ENCODE measurements at regions not wholly inside any gene's neighbourhood (a gene's known extent, or its start where the extent isn't known, plus 50 kb on each side); places are given as distances from the start of the nearest gene placed in this dataset.

DNA sequence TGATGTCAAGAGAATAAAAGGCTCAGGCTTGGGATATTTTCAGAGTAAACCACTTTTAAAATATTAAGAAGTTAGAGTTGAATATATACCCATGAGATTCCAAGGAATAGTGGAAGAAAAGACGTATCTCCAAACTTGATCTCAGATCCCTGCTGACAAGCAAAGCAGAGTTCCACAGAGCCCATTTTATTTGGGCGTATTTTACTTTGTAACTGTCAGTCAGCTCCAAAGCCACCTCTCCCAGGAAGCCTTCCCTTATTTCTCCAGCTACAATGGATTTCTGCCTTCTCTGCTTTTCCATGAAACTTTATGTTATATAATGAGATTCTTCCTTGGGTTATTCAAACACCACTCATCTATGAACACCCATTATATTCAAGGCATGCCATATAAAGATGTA lies 295.7 kb downstream of the FZD1 start:
- peaks cover 7% of the 10 kb centered on the region for H3K4me1 ChIP-seq
- TF ChIP-seq POLR2A (IDR thresholded peaks at IDR 0.05) (no peak), EP300 (IDR thresholded peaks at IDR 0.05) (no peak), POLR2AphosphoS5 (IDR thresholded peaks at IDR 0.05) (no peak)
- TF ChIP-seq, protein P1, sequence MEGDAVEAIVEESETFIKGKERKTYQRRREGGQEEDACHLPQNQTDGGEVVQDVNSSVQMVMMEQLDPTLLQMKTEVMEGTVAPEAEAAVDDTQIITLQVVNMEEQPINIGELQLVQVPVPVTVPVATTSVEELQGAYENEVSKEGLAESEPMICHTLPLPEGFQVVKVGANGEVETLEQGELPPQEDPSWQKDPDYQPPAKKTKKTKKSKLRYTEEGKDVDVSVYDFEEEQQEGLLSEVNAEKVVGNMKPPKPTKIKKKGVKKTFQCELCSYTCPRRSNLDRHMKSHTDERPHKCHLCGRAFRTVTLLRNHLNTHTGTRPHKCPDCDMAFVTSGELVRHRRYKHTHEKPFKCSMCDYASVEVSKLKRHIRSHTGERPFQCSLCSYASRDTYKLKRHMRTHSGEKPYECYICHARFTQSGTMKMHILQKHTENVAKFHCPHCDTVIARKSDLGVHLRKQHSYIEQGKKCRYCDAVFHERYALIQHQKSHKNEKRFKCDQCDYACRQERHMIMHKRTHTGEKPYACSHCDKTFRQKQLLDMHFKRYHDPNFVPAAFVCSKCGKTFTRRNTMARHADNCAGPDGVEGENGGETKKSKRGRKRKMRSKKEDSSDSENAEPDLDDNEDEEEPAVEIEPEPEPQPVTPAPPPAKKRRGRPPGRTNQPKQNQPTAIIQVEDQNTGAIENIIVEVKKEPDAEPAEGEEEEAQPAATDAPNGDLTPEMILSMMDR (IDR thresholded peaks at IDR 0.05) = no peak
- H3K27me3 ChIP-seq = no peaks in the 10 kb centered on the region
- DNase-seq (ENCODE audit: low spot score in 2 of 2) = no peak
- no peaks in the 10 kb centered on the region for H3K36me3 ChIP-seq
- no peaks in the 10 kb centered on the region for H3K9me3 ChIP-seq
- no peak overlapping the region for H3K4me3 ChIP-seq
- 89% methylated on average over 2 of the region's 2 CpGs for WGBS
- H3K27ac ChIP-seq = no peak overlapping the region

DNA sequence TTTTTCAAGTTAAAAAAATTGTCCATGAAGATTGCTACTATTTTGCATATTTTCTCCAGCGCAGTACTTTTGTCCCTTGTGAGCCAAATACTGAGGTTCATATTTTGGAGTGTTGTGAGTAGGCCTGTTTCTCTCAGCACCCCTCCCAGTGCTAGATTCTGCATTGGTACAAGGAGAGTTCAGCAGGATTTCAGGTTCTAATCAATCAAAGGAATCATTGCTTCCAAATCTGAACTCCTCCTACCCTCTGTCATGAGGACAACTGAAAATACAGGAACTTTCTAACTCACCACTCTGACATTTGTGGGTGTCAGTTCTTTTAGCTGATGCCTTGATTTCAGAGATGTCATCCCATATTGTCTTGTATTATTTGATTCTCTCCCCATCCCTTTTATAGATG lies 299.9 kb downstream of the FZD1 start:
- Histone ChIP-seq H3K36me3 (no peaks in the 10 kb centered on the region), H3K9me3 (no peaks in the 10 kb centered on the region), H3K4me3 (no peak overlapping the region), H3K4me1 (peaks cover 11% of the 10 kb centered on the region), H3K27ac (no peak overlapping the region), H3K27me3 (no peaks in the 10 kb centered on the region)
- 94% methylated on average over 1 of the region's 1 CpG for WGBS
- no peak for TF ChIP-seq POLR2A (IDR thresholded peaks at IDR 0.05)
- TF ChIP-seq EP300 (IDR thresholded peaks at IDR 0.05) = no peak
- TF ChIP-seq POLR2AphosphoS5 (IDR thresholded peaks at IDR 0.05) = no peak
- TF ChIP-seq, protein P1 (IDR thresholded peaks at IDR 0.05) = no peak
- no peak for DNase-seq (ENCODE audit: low spot score in 2 of 2)

DNA sequence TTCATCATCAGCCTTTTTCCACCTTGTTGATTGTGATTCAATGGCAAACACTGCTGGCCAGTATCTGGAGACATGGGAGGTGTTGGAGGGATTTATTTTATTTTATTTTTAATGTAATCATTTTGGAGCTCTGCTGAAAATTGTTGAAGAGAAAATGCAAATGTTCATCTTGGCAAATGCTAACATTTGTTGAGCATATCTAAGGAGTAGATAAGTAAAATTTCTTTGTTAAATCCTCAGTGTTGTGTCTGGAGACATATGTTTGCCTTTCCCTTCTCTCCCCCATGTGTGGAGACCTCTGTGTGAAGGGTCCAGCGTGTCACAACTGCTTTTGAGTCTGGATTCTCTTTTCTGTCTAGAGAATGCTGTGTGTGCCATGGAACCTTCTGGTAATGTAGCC lies 300.3 kb downstream of the FZD1 start:
- H3K9me3 ChIP-seq = no peaks in the 10 kb centered on the region
- no peak overlapping the region for H3K27ac ChIP-seq
- peaks cover 13% of the 10 kb centered on the region for H3K4me1 ChIP-seq
- no peak overlapping the region for H3K4me3 ChIP-seq
- H3K27me3 ChIP-seq = no peaks in the 10 kb centered on the region
- TF ChIP-seq POLR2A (IDR thresholded peaks at IDR 0.05) (no peak), POLR2AphosphoS5 (IDR thresholded peaks at IDR 0.05) (no peak), EP300 (IDR thresholded peaks at IDR 0.05) (no peak)
- TF ChIP-seq, protein P1 (IDR thresholded peaks at IDR 0.05) = no peak
- WGBS = 85% methylated on average over 1 of the region's 1 CpG
- DNase-seq (ENCODE audit: low spot score in 2 of 2) = no peak
- H3K36me3 ChIP-seq = no peaks in the 10 kb centered on the region

DNA sequence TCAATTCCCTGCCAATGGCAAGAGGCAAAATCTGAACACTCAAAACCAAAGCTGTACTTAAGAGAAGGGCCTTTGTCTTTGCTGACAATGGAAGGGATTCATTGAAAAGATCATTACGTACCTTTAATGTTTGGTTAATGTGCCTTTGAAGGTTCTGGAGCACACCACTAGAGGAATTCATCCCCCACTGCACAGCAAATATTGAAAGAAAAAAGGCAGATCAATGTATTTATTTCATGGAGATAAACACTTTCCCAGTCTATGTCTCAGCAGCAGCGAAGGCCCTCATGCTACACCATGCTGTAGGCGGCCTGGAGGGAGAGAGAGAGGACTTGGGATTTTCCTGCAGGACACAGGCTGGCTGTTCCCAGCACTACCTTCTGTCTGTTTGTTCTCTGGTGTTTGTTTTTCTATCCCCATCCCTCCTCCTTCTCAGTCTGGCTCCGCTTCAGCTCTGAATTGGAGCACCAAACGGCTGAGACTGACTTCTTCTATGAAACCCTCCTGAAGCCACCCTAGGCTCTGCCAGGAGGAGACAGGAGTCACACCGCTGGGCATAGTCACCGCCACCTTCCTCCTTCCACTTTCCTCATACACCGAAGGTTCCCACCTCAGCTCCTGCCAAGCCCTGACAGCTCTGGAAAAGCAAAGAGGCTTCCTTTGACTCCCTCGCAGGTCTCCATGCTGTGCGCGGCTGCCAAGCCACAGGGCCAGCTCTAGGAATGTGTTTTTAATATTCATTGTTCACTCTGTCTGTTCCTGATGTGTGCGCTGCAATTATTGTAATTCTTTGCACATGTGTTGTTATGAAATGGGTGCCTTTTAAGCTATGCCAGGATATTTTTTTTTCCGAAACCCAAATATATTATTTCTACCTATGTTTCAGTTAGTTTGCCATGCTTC lies 301.5 kb downstream of the FZD1 start:
- TF ChIP-seq POLR2AphosphoS5 (IDR thresholded peaks at IDR 0.05) = peak in 1 of 3 donors; percentile 50
- no peak for TF ChIP-seq EP300 (IDR thresholded peaks at IDR 0.05)
- H3K9me3 ChIP-seq = no peaks in the 10 kb centered on the region
- no peaks in the 10 kb centered on the region for H3K27me3 ChIP-seq
- DNase-seq (ENCODE audit: low spot score in 2 of 2) = peak; percentile 62 to 80
- peak overlapping the region; percentile 63 for H3K27ac ChIP-seq
- H3K4me1 ChIP-seq = peaks cover 22% of the 10 kb centered on the region
- no peak overlapping the region for H3K4me3 ChIP-seq
- WGBS = 48% methylated on average over 13 of the region's 13 CpGs
- H3K36me3 ChIP-seq = no peaks in the 10 kb centered on the region

DNA sequence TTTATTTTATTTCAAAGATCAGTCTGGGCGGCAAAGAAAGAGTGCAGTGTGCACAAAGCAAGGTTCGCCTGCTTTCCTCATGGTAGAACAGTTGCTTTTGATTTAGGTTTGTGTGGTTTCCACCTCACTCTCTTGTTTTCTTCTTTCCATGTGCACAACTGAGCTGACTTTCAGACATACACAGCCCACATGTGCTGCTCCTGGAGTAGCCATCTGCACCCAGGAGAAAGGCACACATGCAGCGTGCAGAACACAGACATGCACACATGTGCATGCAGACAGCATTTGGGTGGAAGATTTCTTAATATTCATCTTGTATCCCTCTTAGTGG lies 302.1 kb downstream of the FZD1 start:
- H3K27ac ChIP-seq = peak overlapping the region; percentile 63

More for the DNA sequence above, 302.1 kb downstream of the FZD1 start:
- 68% methylated on average over 3 of the region's 3 CpGs for WGBS
- no peak for DNase-seq (ENCODE audit: low spot score in 2 of 2)
- TF ChIP-seq POLR2A (IDR thresholded peaks at IDR 0.05) = no peak
- no peak for TF ChIP-seq EP300 (IDR thresholded peaks at IDR 0.05)
- no peak for TF ChIP-seq POLR2AphosphoS5 (IDR thresholded peaks at IDR 0.05)
- TF ChIP-seq, protein P1 (IDR thresholded peaks at IDR 0.05) = no peak
- H3K4me1 ChIP-seq = peaks cover 22% of the 10 kb centered on the region
- no peaks in the 10 kb centered on the region for H3K27me3 ChIP-seq
- H3K4me3 ChIP-seq = no peak overlapping the region
- H3K36me3 ChIP-seq = no peaks in the 10 kb centered on the region
- no peaks in the 10 kb centered on the region for H3K9me3 ChIP-seq

All from suprapubic skin (tissue), 4 donors.